ENCODE measurements at regions not wholly inside any gene's neighbourhood (a gene's known extent, or its start where the extent isn't known, plus 50 kb on each side); places are given as distances from the start of the nearest gene placed in this dataset.
"Not testable (repeated sequence)": the region's sequence is repeated elsewhere in the genome, so short reads cannot be mapped to it uniquely, and the experiment has no call there.

DNA sequence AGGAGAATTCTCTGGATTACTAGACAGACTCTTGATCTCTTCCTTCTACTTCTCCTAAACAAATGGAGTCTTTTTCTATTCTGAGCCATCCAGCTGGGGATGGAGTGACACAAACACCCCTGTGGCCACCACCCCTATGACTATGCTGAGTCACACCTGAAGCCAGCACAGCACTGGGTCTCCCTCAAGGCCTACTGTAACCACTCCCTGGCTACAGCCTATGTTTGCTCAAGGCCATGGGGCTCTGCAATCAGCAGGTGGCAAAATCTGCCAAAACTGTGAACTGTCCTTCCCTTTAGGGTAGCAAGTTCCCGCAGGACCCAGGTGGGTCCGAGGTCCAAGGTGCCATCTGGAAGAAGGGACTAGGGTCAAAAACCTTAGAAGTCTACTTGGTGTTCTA lies 132.3 kb downstream of the TINAG start:
- DNase-seq: no peak

DNA sequence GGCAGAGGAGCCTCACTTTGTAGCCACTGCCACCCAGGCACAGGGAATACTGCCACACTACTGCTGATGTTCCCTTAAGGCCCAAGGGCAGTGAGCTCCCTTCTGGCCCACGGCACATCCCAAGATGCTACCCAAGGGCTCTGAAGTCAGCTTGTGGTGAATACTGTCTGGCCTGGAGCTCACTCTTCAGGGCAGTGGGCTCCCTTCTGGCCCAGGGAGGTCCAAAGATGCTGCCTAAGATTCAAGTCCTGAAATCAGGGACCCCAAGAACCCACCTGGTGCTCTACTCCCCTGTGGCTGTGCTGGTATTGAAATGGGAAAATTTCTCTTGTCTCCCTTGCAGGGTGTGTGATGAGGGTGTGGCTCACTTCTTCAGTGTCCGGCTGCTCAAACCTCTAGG lies 132.8 kb downstream of the TINAG start:
- DNase-seq: no peak

DNA sequence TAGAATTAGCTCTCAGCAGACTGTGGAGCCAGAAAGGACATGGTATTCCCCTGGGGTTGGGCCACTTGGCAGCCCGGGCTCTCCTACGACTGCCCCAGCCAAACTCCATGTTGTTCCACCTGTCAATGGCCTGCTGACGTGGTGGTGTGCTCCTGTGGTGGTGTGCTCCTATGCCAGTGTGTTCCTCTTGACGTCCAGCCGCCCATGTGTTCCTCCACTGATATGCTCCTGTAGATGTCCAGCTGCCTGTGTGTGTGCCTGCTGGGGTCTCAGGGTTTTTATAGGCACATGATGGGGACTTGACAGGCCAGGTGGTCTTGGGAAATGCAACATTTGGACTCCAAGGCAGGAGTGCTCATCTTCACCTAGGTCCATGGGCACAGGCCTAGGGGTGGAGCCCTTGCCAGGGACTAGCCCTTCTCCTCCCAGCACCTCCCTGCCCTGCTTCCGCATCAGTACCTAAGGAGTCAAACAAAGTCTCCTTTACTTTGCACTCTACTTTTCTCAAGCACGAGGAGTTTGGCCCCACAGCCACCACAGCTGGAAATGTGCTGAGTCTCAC lies 133.5 kb downstream of the TINAG start:
- DNase-seq: no peak

DNA sequence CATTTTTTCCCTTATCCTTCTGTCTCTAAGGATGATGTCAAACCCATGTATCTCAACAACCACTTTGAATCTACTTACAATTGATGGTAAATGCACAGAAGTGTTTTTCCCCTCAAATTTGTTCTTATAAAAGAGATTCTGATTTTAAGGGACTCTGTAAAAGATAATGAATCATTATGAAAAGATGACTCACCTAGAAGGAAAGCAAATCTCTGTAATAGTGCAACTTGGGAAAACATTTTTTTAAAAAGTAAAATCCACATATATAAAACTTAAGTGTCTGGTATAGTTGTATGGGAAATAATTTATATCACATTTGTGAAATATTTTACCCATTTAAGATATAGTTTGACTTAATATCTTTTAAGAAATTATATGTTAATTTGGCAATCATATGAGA lies 137.0 kb downstream of the TINAG start:
- DNase-seq: no peak

DNA sequence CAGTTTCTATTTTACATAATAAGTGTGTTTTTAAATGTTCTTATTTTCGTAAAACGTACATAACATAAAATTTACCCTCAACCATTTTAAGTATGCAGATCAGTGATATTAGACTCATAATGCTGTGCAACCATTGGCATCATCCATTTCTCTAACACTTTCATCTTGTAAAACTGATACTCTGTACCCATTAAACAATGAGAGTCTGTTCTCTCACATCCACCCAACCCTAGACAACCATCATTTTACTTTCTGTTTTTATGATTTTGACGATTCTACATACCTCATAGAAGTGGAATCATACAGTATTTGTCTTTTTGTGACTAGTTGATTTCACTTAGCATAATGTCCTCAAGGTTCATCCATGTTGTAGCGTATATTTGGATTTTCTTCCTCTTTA lies 140.4 kb downstream of the TINAG start:
- DNase-seq: no peak

DNA sequence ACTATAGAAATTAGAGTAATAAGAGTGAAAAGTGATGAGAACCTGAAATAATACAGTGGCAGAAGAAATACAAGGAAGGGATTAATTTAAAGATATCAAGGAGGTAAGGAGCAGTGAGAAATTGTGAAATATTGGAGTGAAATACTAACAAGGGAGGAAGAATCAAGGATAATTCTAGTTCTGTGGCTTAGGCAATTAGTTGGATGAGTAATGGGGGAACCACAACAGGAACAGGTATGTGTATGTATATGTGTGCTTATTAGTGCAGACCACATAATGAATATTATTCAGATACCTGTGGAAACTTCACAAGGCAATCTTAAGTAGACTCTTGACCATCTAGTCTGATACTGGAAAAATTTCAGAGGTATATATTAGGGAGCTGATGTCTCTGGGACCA lies 143.3 kb downstream of the TINAG start:
- DNase-seq: no peak

DNA sequence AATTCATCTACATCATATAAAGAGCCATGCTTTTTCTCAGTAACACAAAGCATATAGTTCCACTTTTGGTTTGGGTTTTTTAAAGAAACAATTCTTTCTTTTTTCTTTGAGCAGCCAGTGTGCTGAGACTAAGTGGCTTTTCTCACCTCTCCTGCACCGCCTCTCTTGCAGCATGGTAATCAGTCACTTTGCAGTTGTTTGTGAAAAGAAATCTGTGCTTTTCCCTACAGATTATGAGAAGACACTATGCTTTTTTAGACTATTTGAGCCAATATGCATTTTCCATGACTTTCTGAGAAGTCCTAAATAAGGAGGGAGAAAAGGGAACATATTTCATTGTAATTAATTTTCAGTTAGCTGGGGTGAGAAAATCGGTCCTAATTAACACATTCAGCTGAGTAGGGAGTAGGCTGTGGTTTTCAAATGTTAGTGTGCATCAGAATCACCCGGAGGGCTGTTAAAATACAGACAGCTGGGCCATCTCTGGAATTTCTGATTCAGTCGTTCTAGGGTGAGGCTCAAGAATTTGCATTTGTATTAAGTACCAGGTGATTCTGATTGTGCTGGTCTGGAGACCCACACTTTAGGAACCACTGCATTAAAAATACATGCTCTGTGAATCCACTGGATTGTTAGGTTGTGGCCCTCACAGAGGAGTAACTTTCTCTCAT lies 155.2 kb downstream of the TINAG start:
- no peak for DNase-seq

DNA sequence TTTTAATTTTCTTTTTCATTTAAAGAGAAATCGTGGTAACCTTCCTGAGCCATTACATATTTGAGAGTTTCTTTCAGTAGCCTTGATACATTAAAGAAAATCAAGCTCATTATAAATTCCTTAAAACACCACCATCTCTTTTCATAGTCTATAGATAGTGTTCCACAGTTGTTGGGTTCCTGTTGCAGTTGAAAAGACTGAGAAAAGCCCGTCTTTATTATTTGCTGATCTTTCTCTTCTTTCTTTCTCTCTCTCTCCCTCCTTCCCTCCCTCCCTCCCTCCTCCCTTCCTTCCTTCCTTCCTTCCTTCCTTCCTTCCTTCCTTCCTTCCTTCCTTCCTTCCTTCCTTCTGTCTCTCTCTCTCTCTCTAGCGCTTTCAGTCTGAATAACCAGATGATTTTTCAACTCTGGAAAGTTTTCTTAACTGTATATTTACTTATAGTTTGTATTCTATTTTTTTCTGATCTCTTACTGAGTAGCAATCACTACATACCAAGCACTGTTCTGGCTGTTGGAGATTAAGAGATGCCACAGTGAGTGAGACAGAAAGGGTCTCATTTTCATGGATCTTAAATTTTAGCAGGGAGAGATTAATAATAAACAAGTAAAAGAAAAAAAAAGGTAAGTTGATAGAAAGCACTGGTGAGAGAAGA lies 157.5 kb downstream of the TINAG start:
- DNase-seq: no peak

DNA sequence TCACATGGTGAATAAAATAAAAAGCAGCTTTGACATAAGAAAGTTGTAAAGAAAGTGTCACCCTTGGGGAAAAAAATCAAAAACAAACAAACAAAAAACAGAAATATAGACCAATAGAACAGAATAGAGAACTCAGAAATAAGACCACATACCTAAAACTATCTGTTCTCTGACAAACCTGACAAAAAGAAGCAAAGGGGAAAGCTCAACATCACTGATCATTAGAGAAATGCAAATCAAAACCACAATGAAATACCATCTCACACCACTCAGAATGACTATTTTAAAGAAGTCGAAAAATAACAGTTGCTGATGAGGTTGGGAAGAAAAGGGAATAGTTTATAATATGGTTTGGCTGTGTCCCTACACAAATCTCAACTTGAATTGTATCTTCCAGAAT lies 159.1 kb downstream of the TINAG start:
- no peak for DNase-seq

DNA sequence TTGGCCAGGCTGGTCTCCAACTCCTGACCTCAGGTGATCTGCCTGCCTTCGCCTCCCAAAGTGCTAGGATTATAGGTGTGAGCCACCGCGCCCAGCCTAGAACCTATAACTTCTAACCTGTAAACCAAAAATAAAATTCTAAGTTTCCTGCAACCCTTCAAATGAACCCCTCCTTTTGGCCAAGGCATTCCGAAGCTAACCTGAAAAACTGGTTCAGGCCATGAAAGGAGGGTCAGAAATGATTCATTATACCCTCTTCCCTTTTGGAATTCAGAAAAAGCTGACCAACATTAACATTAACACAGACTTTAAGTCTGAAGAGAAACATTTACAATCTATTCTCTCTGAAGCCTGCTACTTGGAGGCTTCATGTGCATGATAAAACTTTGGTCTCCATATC lies 165.1 kb downstream of the TINAG start:
- DNase-seq: no peak

DNA sequence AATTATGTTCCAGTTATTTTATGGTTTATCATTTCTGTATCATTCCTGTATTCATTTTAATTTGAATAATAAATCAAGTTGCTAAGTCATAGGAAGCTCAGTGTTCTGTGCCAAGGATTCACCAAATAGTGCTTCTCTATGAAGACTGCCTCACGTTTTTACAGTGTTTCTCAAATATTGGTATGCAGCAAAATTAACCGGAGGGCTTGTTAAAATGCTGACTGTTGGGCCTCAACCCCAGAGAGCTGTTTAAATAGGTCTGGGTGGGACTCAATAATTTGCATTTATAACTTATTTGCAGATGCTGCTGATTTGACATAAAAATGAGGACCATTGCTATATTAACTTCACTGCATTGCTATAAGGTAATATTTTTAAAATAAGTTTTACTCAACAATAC lies 166.7 kb downstream of the TINAG start:
- DNase-seq: no peak

DNA sequence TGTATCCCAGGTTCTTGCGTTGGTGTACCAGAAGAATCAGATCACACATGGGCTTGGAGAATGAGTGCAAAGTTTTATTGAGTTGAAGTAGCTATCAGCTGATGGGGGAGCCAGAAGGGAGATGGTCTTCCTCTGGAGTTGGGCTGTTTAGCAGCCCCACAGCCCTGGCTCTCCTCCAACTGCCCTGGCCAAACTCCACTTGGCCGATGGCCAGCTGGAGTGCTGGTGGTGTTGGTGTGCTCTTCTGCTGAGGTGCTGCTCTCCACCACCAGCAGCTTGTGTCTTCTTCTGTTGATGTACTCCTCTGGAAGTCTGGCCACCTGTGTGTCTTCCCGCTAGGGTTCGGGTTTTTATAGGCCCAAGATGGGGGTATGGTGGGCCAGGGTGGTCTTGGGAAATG lies 172.8 kb downstream of the TINAG start:
- DNase-seq: no peak

DNA sequence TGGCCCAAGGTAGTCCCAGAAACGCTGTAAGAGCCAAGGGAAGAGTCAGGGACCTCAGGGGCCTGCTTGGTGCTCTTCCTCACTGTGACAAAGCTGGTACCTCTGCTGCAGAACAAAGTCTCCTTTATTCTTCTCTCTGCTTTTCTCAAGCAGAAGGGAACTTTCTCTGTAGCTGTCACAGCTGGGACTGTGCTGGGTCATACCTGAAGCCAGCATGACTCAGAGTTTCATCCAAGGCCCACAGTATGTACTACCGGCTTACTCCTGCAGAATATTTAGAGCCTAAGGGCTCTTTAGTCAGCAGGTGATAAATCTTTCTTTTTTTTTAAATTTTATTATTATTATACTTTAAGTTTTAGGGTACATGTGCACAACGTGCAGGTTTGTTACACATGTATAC lies 183.2 kb downstream of the TINAG start:
- DNase-seq: no peak

DNA sequence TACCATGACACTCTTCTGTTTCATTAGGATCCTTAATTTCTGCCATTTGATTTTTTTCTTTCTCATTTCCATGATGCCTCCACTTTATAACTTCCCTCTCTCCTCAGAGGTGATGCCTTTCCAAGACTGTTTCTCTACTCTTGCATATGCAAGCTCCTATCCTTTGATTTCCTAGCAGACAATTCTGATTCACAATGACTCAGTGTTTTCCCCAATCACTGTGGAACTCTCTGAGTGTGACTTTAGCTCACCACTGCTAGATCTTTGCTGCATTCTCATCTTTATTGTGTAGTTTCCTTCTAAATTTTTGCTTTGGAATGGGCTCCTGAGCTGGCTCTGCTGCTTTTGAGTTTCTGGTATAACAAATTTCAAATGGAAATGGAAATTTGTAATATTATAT lies 184.9 kb downstream of the TINAG start:
- no peak for DNase-seq

DNA sequence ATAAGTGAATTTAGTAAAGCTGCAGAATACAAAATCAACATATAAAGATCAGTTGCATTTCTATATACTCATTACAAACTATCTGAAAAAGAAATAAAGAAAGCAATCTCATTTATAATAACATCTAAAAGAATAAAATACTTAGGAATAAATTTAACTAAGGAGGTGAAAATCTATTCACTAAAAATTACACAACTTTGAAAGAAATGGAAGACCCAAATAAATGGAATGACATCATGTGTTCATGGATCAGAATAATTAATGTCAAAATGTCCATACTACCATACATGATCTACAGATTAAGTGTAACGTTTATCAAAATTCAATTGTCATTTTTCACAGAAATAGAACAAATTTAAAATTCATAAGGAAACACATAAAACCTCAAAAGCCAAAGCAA lies 194.9 kb downstream of the TINAG start:
- DNase-seq: no peak

DNA sequence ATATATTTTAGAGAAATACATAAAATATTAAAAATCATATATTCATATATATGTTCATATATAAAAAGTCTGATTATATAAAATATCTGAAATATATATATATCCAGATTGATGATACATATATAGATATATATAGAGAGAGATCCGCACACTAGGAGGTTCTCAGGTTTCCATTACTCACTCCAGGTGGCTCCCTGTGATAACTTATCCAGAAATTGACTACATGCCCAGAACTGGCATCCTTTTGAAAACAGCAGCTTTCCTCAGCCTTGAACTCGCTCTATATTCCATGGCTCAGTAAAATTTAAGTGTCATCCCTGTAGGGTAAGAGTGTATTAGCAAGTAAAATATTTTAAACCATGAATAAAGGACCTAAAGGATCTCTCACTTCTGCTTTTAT lies 206.8 kb downstream of the TINAG start:
- DNase-seq: peak; percentile 28

DNA sequence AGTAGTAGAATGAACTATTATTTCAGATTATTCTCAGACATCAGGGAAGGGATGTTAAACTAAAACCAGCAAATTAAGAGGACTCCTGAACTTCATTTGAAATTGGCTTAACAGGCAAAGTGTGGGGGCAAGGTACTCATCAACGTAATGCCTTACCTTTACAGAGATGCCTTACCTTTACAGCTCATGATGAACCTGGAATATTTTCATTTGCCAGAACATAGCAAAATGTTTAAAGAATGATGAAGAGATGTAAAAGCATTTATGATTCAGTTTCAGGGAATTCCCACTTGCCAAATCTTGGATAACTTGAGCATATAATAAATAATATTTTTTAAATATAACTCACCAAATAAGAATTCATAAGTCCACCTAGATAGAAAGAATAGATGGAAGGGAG lies 207.5 kb downstream of the TINAG start:
- no peak for DNase-seq

DNA sequence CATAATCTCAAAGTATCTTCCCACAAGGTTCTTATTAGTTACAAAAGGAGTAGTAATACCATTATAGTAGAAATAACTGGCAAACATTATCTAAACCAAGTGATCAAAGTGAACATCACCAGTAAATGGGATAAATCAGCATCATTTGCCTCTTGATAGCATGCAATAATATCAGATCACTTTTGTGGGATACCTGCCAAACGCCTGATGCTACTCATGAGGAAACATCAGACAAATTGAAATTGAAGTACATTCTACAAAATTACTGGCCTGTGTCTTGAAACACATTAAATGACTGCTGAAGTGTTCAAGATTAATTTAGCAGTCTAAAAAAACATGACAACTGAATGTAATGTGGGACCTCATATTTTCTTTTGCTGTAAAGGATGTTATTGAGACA lies 208.1 kb downstream of the TINAG start:
- peak; percentile 43 for DNase-seq

DNA sequence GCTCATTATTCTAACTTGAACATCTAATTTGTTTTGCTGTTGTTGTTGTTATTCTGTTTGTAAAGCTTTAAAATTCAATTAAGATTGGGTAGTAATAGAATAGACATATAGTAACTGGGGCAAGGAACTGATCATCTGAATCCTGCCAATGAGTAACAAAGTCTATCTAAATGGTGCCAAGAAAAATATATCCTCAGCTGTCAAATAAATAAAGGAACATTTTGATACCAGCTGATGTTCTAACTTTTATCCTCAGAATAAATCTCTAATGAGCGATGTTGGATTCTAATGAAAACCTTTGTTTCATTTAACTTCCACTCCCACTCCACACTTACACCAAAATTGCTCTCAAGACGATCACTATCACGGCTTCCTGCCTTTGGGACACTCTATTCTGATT lies 210.9 kb downstream of the TINAG start:
- no peak for DNase-seq

DNA sequence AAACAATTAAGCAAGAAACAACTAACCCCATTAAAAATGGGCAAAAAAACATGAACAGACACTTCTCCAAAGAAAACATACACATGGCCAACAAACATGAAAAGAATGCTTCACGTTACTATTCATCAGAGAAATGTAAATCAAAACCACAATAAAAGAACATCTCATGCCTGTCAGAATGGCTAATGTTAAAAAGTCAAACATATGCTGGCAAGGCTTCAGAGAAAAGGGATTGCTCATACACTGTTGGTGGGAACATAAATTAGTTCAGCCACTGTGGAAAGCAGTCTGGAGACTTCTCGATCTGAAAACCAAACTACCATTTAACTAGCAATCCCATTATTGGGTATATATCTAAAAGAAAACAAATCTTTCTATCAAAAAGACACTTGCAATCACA lies 217.5 kb downstream of the TINAG start:
- DNase-seq: no peak

DNA sequence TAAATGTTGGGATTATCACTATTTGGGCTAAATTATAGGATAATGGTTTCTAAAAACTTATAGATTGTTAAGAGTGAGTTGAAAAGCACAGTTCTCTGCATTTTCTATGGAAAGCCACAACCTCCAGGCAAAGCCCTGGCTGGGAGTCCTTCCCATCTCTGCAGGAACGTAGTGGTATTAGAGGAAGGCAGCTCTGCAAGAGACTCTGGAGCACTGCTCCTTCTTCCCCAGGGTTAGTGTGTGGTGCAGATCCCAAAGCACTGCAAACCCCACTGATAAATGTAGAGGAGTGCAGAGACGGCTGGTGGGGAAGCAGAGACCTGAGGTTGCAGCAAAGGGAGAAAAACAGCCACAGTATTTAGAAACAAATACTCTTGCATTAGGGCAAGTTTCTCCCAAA lies 225.3 kb downstream of the TINAG start:
- DNase-seq: no peak

DNA sequence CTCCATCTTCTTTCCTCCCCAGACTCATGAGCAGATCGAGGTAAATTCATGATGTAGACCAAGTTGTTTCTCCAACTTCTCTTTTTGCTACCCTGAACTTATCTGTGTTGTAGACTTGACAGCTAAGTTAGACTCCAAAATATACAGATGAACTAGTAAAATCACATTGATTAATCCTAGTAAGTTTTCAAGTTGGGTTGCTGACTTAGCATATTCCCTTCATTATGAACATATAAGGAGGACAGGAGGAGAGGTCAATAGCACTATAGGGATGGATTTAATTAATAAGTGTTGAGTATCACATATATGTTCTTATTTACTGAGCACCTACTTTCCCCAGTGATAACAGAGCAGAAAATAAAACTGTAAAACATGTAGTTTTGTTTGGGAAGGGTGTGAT lies 227.3 kb downstream of the TINAG start:
- no peak for DNase-seq

DNA sequence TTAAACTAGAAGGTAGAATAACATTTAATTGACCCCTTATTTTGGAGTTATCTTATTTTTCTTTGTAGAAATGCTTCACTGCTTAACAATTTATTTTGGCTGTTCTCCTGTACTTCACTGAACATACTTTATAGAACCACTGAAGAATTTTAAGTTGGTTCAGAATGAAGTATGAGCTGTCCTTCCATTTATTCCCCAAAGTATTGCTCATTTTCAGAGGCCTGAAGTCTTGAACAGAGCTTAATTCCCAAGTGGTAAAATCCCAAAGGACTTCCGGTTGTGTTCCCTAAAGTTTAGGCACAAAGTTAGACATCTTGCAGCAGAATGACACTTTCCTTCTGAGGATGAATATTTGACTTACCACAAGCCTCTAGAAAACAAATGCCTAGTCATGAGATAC lies 233.3 kb downstream of the TINAG start:
- no peak for DNase-seq

DNA sequence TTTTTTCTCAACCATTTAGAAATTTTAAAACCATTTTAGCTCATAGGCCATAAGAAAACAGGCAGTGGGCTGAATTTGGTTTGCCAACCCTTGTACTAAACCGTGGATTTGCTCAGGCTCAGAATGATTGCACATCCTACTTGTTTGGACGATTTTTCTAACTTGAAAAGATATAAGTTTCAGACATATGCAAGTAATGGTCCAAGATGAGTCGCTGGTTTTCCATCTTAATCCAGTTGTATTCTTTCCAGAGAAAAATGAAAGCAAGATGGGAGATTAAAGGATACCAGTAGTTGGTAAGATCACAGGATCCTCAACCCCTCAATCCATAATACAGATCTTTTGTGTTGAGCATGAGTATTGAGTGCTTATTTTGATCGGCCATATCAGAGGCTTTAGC lies 250.9 kb downstream of the TINAG start:
- DNase-seq: peak; percentile 13

DNA sequence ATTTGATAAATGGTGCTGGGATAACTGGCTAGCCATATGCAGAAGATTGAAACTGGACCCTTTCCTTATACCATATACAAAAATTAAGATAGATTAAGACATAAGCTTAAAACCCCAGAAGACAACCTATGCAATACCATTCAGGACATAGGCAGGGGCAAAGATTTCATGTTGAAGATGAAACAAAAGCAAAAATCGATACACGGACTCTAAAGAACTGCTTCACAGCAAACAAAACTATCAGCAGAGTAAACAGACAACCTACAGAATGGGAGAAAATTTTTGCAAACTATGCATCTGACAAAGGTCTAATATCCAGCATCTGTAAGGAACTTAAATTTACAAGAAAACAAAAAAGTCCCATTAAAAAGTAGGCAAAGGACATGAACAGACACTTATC lies 255.9 kb downstream of the TINAG start:
- DNase-seq: not testable (repeated sequence)

All from NCI-H82 (cell line).